WTC11 (cell line): ENCODE measurements at regions not wholly inside any gene's neighbourhood (a gene's known extent, or its start where the extent isn't known, plus 50 kb on each side); places are given as distances from the start of the nearest gene placed in this dataset.

Experiments
- ATAC-seq: fragments of 200-7000 bp; cut with Tn5 transposase; 2 replicates; pipeline ENCODE4 v1.10.0; 2021; ENCODE audit warnings: mild to moderate bottlenecking, moderate library complexity
- CTCF ChIA-PET: fragments of 300-600 bp; sonication (Branson Sonifier 250); formaldehyde crosslinking; loops from one replicate; lab custom pipeline; 2021; ENCODE audit warnings: antibody characterized with exemption; lab: Charles Lee
- POLR2A ChIA-PET: fragments of 350-600 bp; sonication (Branson Sonifier 250); formaldehyde crosslinking; loops from one replicate; lab custom pipeline; 2021; ENCODE audit warnings: antibody characterized with exemption; lab: Charles Lee
- DNase-seq: peaks from one replicate; pipeline ENCODE4 v3.0.0; 2021; ENCODE audit warnings: low spot score
- H3K27ac Mint-ChIP-seq: 2 replicates; pipeline ENCODE4 v1.8.0; 2021; ENCODE audit warnings: mixed read lengths
- H3K27me3 Mint-ChIP-seq: 2 replicates; pipeline ENCODE4 v1.8.0; 2021; ENCODE audit warnings: low read depth, mild to moderate bottlenecking, moderate library complexity, mixed read lengths
- H3K36me3 Mint-ChIP-seq: 2 replicates; pipeline ENCODE4 v1.8.0; 2021; ENCODE audit warnings: mixed read lengths
- H3K4me1 Mint-ChIP-seq: 2 replicates; pipeline ENCODE4 v1.8.0; 2022; ENCODE audit warnings: mixed read lengths
- H3K4me3 Mint-ChIP-seq: 2 replicates; pipeline ENCODE4 v1.8.0; 2021; ENCODE audit warnings: mild to moderate bottlenecking, moderate library complexity, mixed read lengths
- H3K9me3 Mint-ChIP-seq: 2 replicates; pipeline ENCODE4 v1.8.0; 2021; ENCODE audit warnings: mixed read lengths
- CREB1 ChIP-seq: sonication (generic); formaldehyde crosslinking; IDR thresholded peaks from 2 replicates; pipeline ENCODE4 v1.8.0; 2023; ENCODE audit warnings: mild to moderate bottlenecking, missing genetic modification reagents
- CREM ChIP-seq: sonication (generic); formaldehyde crosslinking; IDR thresholded peaks from 2 replicates; pipeline ENCODE4 v1.8.1; 2022; ENCODE audit warnings: mild to moderate bottlenecking, missing genetic modification reagents, moderate library complexity
- FOXP1 ChIP-seq: sonication (generic); formaldehyde crosslinking; IDR thresholded peaks from 2 replicates; pipeline ENCODE4 v1.8.0; 2022; ENCODE audit warnings: missing genetic modification reagents, mild to moderate bottlenecking, moderate library complexity, borderline replicate concordance
- FOXP4 ChIP-seq: sonication (generic); formaldehyde crosslinking; IDR thresholded peaks from 2 replicates; pipeline ENCODE4 v1.8.0; 2022; ENCODE audit warnings: mild to moderate bottlenecking, missing genetic modification reagents
- GRHL2 ChIP-seq: fragments of 250-450 bp; sonication (Bioruptor Pico); IDR thresholded peaks from 2 replicates; pipeline ENCODE4 v1.8.0; 2022; ENCODE audit warnings: mild to moderate bottlenecking, moderate library complexity; ENCODE audit not compliant: insufficient replicate concordance, severe bottlenecking
- IRF2 ChIP-seq: sonication (generic); formaldehyde crosslinking; IDR thresholded peaks from 2 replicates; pipeline ENCODE4 v1.8.0; 2022; ENCODE audit warnings: low read depth, missing genetic modification reagents, borderline replicate concordance
- NFE2L1 ChIP-seq: sonication (generic); formaldehyde crosslinking; IDR thresholded peaks from 2 replicates; pipeline ENCODE4 v1.8.1; 2023; ENCODE audit warnings: missing genetic modification reagents
- SMAD4 ChIP-seq: sonication (generic); formaldehyde crosslinking; IDR thresholded peaks from 2 replicates; pipeline ENCODE4 v1.8.0; 2022; ENCODE audit warnings: mild to moderate bottlenecking, missing genetic modification reagents
- STAT6 ChIP-seq: sonication (generic); formaldehyde crosslinking; conservative IDR thresholded peaks from 2 replicates; pipeline ENCODE4 v1.8.1; 2023; ENCODE audit warnings: mild to moderate bottlenecking, low read depth, missing genetic modification reagents, moderate library complexity
- TCF7 ChIP-seq: sonication (generic); formaldehyde crosslinking; IDR thresholded peaks from 2 replicates; pipeline ENCODE4 v1.8.0; 2022; ENCODE audit warnings: mild to moderate bottlenecking, low read depth, missing genetic modification reagents, moderate library complexity
- TEAD1 ChIP-seq: sonication (generic); formaldehyde crosslinking; IDR thresholded peaks from 2 replicates; pipeline ENCODE4 v1.8.0; 2022; ENCODE audit warnings: mild to moderate bottlenecking, missing genetic modification reagents
- USF1 ChIP-seq: sonication (generic); formaldehyde crosslinking; IDR thresholded peaks from 2 replicates; pipeline ENCODE4 v1.8.0; 2022; ENCODE audit warnings: mild to moderate bottlenecking, missing genetic modification reagents
- ZBTB21 ChIP-seq: sonication (generic); formaldehyde crosslinking; IDR thresholded peaks from 2 replicates; pipeline ENCODE4 v1.8.1; 2023; ENCODE audit warnings: mild to moderate bottlenecking, missing genetic modification reagents, borderline replicate concordance
- ZMAT4 ChIP-seq: fragments of 250-450 bp; sonication (Bioruptor Pico); IDR thresholded peaks from 2 replicates; pipeline ENCODE4 v1.9.0; 2021; ENCODE audit warnings: mild to moderate bottlenecking
- ZNF121 ChIP-seq: sonication (generic); formaldehyde crosslinking; IDR thresholded peaks from 2 replicates; pipeline ENCODE4 v1.8.0; 2023; ENCODE audit warnings: missing genetic modification reagents
- ZNF263 ChIP-seq: sonication (generic); formaldehyde crosslinking; IDR thresholded peaks from 2 replicates; pipeline ENCODE4 v1.8.1; 2022; ENCODE audit warnings: low read depth, mild to moderate bottlenecking, moderate library complexity, missing genetic modification reagents
- ZNF416 ChIP-seq: fragments of 250-450 bp; sonication (Bioruptor Pico); IDR thresholded peaks from 2 replicates; pipeline ENCODE4 v1.9.0; 2021; ENCODE audit warnings: mild to moderate bottlenecking, inconsistent platforms
- ZSCAN18 ChIP-seq: fragments of 250-450 bp; sonication (Bioruptor Pico); IDR thresholded peaks from 2 replicates; pipeline ENCODE4 v2.1.2; 2022; ENCODE audit warnings: mild to moderate bottlenecking, moderate library complexity
- TF ChIP-seq, protein P1 (sequence below): sonication (generic); formaldehyde crosslinking; IDR thresholded peaks from 2 replicates; pipeline ENCODE4 v1.8.1; 2023; ENCODE audit warnings: mild to moderate bottlenecking, missing genetic modification reagents
- TF ChIP-seq, protein P2 (sequence below): sonication (generic); formaldehyde crosslinking; IDR thresholded peaks from 2 replicates; pipeline ENCODE4 v1.8.1; 2023; ENCODE audit warnings: mild to moderate bottlenecking, missing genetic modification reagents, moderate library complexity
- TF ChIP-seq, protein P3 (sequence below): sonication (generic); formaldehyde crosslinking; IDR thresholded peaks from 2 replicates; pipeline ENCODE4 v1.8.0; 2023; ENCODE audit warnings: missing genetic modification reagents
- TF ChIP-seq, protein P4 (sequence below): sonication (generic); formaldehyde crosslinking; IDR thresholded peaks from 2 replicates; pipeline ENCODE4 v1.8.0; 2022; ENCODE audit warnings: mild to moderate bottlenecking, missing genetic modification reagents

DNA sequence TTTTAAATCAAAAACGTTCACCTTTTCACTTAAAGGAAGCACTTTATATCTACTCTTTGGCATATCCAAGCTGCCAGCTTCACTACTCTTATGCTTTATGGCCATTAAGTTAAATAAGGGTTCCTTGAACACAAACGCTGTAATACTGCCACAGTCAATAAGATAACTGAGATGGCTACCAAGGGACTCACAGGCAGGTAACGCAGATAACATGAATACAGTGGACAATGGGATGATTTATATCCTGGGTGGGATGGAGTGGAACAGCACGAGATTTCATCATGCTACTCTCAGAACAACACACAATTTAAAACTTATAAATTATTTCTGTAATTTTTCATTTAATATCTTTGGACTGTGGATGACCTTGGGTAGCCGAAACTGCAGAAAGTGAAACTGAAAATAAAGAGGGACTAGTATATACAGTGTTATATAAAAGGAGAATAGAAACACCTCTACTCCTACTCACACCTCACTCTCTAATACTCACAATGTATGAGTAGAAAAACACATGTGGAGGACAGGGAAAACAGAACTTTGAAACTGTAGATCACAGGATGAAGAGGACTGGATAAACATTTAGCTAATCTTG is 367.3 kb downstream of the C12orf50 start (continued):
- TF ChIP-seq GRHL2 (CRISPR knock-in tag) = no peak
- no peak for TF ChIP-seq STAT6 (CRISPR knock-in tag)
- TF ChIP-seq ZBTB21 (CRISPR knock-in tag) = no peak

DNA sequence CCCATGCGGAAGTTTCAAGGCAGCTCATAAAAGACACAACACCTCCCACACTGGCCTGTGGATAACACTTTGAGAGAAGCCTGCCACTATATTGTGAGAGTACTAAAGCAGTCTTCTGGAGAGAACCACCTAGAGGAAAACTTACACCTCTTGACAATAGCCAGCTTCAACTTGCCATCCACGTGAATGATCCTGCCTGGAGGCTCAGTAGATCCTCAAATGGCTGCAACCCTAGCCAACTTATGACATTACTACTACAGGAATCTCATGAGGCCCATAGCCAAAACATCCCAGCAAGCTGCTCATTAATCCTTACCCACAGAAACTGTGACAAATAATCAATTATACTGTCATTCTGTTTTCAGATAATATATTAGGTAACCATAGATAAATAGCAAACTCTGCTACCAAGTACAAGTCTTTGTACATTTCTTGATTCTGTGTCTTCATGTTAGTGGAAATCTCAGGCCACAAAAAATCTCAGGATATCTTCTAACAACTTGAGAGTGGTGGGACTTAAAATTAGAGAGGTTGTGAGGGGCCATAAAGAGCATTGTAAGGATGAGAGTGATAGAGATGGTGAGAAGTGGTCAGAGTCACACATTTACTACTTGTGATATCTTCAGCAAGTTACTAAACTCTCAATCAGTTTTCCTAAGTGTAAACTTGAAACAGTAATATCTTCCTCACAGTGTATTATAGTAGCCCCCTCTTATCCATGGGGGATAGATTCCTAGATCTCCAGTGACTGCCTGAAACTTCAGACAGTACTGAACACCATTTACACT is 368.0 kb downstream of the C12orf50 start:
- peak; percentile 28; the same call in 1 of the 2 replicates for ATAC-seq
- Mint-ChIP-seq H3K9me3 (peaks cover 2% of the 10 kb centered on the region), H3K4me3 (no peak overlapping the region), H3K27me3 (no peaks in the 10 kb centered on the region), H3K27ac (no peak overlapping the region), H3K4me1 (no peaks in the 10 kb centered on the region), H3K36me3 (no peaks in the 10 kb centered on the region)
- CTCF ChIA-PET = no interaction called here
- DNase-seq = no peak
- POLR2A ChIA-PET = no interaction called here
- TF ChIP-seq FOXP4 (CRISPR knock-in tag) = no peak
- no peak for TF ChIP-seq ZSCAN18 (CRISPR knock-in tag)
- no peak for TF ChIP-seq NFE2L1 (CRISPR knock-in tag)
- TF ChIP-seq CREM (CRISPR knock-in tag) = no peak
- TF ChIP-seq, protein P1, sequence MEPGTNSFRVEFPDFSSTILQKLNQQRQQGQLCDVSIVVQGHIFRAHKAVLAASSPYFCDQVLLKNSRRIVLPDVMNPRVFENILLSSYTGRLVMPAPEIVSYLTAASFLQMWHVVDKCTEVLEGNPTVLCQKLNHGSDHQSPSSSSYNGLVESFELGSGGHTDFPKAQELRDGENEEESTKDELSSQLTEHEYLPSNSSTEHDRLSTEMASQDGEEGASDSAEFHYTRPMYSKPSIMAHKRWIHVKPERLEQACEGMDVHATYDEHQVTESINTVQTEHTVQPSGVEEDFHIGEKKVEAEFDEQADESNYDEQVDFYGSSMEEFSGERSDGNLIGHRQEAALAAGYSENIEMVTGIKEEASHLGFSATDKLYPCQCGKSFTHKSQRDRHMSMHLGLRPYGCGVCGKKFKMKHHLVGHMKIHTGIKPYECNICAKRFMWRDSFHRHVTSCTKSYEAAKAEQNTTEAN (CRISPR knock-in tag) = no peak
- TF ChIP-seq TEAD1 (CRISPR knock-in tag) = no peak
- TF ChIP-seq ZNF416 = no peak

DNA sequence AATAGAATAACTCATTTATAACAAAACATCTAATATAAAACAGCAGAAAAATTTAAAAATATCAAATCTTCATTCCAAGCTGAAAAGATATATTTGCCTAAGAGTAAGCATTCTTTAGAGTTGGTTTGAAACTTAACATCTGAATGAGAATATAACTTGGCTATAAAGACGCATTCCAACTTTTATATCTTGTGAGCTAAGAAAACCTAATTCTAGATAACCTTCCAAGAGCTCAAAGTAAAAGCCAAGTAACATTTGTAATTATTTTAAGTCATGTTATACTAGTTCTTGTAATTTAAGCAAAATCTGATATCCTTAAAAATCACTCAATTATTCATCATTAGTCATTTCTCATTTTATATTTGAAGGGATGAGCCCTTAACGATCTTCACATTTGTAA is 368.9 kb downstream of the C12orf50 start:
- Mint-ChIP-seq H3K36me3 (no peaks in the 10 kb centered on the region), H3K27ac (no peak overlapping the region), H3K4me1 (no peaks in the 10 kb centered on the region), H3K27me3 (no peaks in the 10 kb centered on the region), H3K9me3 (no peaks in the 10 kb centered on the region), H3K4me3 (no peak overlapping the region)
- no peak for ATAC-seq
- POLR2A ChIA-PET = no interaction called here
- no peak for DNase-seq
- CTCF ChIA-PET = no interaction called here
- TF ChIP-seq CREB1 (CRISPR knock-in tag) (no peak), SMAD4 (CRISPR knock-in tag) (no peak), IRF2 (CRISPR knock-in tag) (no peak), TCF7 (no peak), ZNF121 (no peak), USF1 (CRISPR knock-in tag) (no peak), ZNF263 (CRISPR knock-in tag) (no peak), ZMAT4 (CRISPR knock-in tag) (no peak), FOXP1 (CRISPR knock-in tag) (no peak)
- TF ChIP-seq, protein P2, sequence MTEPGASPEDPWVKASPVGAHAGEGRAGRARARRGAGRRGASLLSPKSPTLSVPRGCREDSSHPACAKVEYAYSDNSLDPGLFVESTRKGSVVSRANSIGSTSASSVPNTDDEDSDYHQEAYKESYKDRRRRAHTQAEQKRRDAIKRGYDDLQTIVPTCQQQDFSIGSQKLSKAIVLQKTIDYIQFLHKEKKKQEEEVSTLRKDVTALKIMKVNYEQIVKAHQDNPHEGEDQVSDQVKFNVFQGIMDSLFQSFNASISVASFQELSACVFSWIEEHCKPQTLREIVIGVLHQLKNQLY (CRISPR knock-in tag) = no peak
- TF ChIP-seq, protein P3, sequence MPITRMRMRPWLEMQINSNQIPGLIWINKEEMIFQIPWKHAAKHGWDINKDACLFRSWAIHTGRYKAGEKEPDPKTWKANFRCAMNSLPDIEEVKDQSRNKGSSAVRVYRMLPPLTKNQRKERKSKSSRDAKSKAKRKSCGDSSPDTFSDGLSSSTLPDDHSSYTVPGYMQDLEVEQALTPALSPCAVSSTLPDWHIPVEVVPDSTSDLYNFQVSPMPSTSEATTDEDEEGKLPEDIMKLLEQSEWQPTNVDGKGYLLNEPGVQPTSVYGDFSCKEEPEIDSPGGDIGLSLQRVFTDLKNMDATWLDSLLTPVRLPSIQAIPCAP (CRISPR knock-in tag) = no peak
- TF ChIP-seq, protein P4, sequence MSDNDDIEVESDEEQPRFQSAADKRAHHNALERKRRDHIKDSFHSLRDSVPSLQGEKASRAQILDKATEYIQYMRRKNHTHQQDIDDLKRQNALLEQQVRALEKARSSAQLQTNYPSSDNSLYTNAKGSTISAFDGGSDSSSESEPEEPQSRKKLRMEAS (CRISPR knock-in tag) = no peak
